Thyroid gland (tissue), 4 donors: ENCODE measurements at regions not wholly inside any gene's neighbourhood (a gene's known extent, or its start where the extent isn't known, plus 50 kb on each side); places are given as distances from the start of the nearest gene placed in this dataset.

Experiments used
- DNase-seq, 2 donors: peaks; one replicate each; pipeline ENCODE4 v3.0.0-alpha.2; 2019
- H3K27ac ChIP-seq, 3 donors: fragments of 200-600 bp; sonication (generic); 1 replicate in 2 of 3; 2 replicates in 1 of 3; pipeline ENCODE4 v1.5.1; 2016 to 2019; ENCODE audit warnings: mild to moderate bottlenecking in 1 of 3, moderate library complexity in 1 of 3
- H3K27me3 ChIP-seq: fragments of 200-600 bp; sonication (generic); one replicate; pipeline ENCODE4 v1.5.1; 2019
- H3K36me3 ChIP-seq, 2 donors: fragments of 200-600 bp; sonication (generic); one replicate each; pipeline ENCODE4 v1.5.1; 2016 to 2019
- H3K4me1 ChIP-seq, 2 donors: fragments of 200-600 bp; sonication (generic); one replicate each; pipeline ENCODE4 v1.5.1; 2017 to 2019
- H3K4me3 ChIP-seq, 3 donors: fragments of 200-600 bp; sonication (generic); replicated peaks in 1 of 3; 1 replicate in 2 of 3; 2 replicates in 1 of 3; pipeline ENCODE4 v1.5.1; 2016; ENCODE audit warnings: mild to moderate bottlenecking in 1 of 3
- H3K9me3 ChIP-seq: fragments of 200-600 bp; sonication (generic); one replicate; pipeline ENCODE4 v1.5.1; 2017
- CTCF ChIP-seq, 6 experiments: fragments of 200-600 bp in 3 of 6; fragments of 450-650 bp in 3 of 6; sonication (generic) in 3 of 6; IDR thresholded peaks; one replicate each; pipeline ENCODE4 v1.5.1; 2016 to 2019; ENCODE audit warnings: antibody characterized with exemption in 6 of 6, mild to moderate bottlenecking in 2 of 6, inconsistent platforms in 1 of 6, moderate library complexity in 1 of 6
- POLR2A ChIP-seq, 2 donors: fragments of 450-650 bp; IDR thresholded peaks; one replicate each; pipeline ENCODE4 v1.6.1; 2017; ENCODE audit warnings: antibody characterized with exemption in 2 of 2, mild to moderate bottlenecking in 2 of 2, moderate library complexity in 1 of 2
- WGBS, 2 donors: methylation state at CpG; one replicate each; pipeline ENCODE4 v1.1.5; 2017; 5-methylcytosine and 5-hydroxymethylcytosine counted together
- intact Hi-C: fragments of 100-400 bp; cut with DNase I; formaldehyde crosslinking; loops from one replicate; pipeline ENCODE4 v1.15.1; 2023

GRCh38 chr17:15883617-15884111, 61.3 kb upstream of the ADORA2B start:
- 89 to 92% methylated on average over 8 of the region's 8 CpGs for WGBS, 2 donors
- no peak overlapping the region for H3K27ac ChIP-seq

GRCh38 chr17:15884731-15885130, 60.2 kb upstream of the ADORA2B start:
- intact Hi-C loops: no loop called here
- TF ChIP-seq POLR2A (IDR thresholded peaks at IDR 0.05) (no peak), CTCF (IDR thresholded peaks at IDR 0.05) (no peak)
- WGBS, 2 donors: 90 to 92% methylated on average over 4 of the region's 4 CpGs

More at GRCh38 chr17:15883617-15884111, 61.3 kb upstream of the ADORA2B start:
- Histone ChIP-seq H3K9me3 (no peaks in the 10 kb centered on the region), H3K4me3 (no peak overlapping the region), H3K27me3 (no peaks in the 10 kb centered on the region), H3K4me1 (no peaks in the 10 kb centered on the region), H3K36me3 (no peaks in the 10 kb centered on the region)
- DNase-seq: no peak
- intact Hi-C loops: no loop called here
- no peak for TF ChIP-seq POLR2A (IDR thresholded peaks at IDR 0.05)
- TF ChIP-seq CTCF (IDR thresholded peaks at IDR 0.05): no peak

GRCh38 chr17:15885770-15886169, 59.2 kb upstream of the ADORA2B start:
- intact Hi-C loops: no loop called here
- 88 to 92% methylated on average over 2 of the region's 2 CpGs for WGBS, 2 donors
- Histone ChIP-seq H3K27me3 (no peaks in the 10 kb centered on the region), H3K27ac (no peak overlapping the region), H3K9me3 (no peaks in the 10 kb centered on the region), H3K4me3 (no peak overlapping the region), H3K36me3 (no peaks in the 10 kb centered on the region), H3K4me1 (no peaks in the 10 kb centered on the region)
- TF ChIP-seq POLR2A (IDR thresholded peaks at IDR 0.05) (no peak), CTCF (IDR thresholded peaks at IDR 0.05) (no peak)
- no peak for DNase-seq

More at GRCh38 chr17:15884731-15885130, 60.2 kb upstream of the ADORA2B start:
- H3K27ac ChIP-seq: no peak overlapping the region
- no peaks in the 10 kb centered on the region for H3K4me1 ChIP-seq
- DNase-seq: no peak
- no peaks in the 10 kb centered on the region for H3K36me3 ChIP-seq
- no peaks in the 10 kb centered on the region for H3K27me3 ChIP-seq
- H3K9me3 ChIP-seq: no peaks in the 10 kb centered on the region
- no peak overlapping the region for H3K4me3 ChIP-seq

DNA sequence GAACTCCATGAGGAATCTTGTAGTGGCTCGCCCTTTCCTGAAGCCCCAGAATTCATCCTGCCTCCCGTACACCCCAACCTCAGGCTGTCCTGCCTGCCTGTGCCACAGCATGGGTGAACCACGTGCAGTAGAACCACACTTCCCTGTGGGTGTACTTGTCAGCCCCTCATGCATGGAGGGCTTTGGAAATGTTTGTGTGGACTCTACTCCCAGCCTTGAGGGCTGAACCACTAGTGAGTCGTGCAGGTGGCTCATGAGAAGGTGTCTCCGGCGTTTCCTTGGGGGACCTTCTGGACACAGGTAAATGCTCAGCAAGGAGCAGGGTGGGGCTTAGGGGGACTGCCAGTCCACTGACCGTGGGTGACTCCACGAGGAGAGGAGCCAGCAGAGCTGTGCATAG, 58.7 kb upstream of the ADORA2B start:
- no peak overlapping the region for H3K27ac ChIP-seq
- H3K36me3 ChIP-seq: no peaks in the 10 kb centered on the region
- H3K4me3 ChIP-seq: no peak overlapping the region
- H3K4me1 ChIP-seq: no peaks in the 10 kb centered on the region
- intact Hi-C loops: no loop called here
- H3K27me3 ChIP-seq: no peaks in the 10 kb centered on the region
- H3K9me3 ChIP-seq: no peaks in the 10 kb centered on the region
- 66 to 70% methylated on average over 7 of the region's 8 CpGs for WGBS, 2 donors
- TF ChIP-seq POLR2A (IDR thresholded peaks at IDR 0.05) (no peak), CTCF (IDR thresholded peaks at IDR 0.05) (no peak)
- no peak for DNase-seq

DNA sequence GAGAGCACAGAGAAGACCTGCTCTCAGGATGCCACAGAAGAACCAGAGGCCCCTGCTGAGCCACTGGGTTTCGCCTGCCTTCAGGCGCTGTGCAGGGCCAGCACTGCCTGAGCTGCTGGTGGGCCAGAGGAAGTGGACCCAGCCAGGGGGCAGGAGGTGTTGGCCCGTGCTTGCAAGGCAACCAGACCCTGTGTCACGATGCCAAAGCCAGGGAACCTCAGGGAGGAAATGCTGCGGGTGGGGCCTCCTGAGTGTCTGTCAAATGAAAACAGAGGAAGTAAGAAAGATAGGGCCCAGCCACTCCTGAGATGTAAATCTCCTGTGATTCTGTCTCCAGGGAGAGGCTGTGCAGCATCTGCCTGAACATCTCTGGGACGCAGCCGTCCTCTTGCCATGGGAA, 58.1 kb upstream of the ADORA2B start:
- no peaks in the 10 kb centered on the region for H3K36me3 ChIP-seq
- no peaks in the 10 kb centered on the region for H3K27me3 ChIP-seq
- H3K27ac ChIP-seq: no peak overlapping the region
- intact Hi-C loops: no loop called here
- TF ChIP-seq CTCF (IDR thresholded peaks at IDR 0.05): no peak
- TF ChIP-seq POLR2A (IDR thresholded peaks at IDR 0.05): no peak
- no peak for DNase-seq
- H3K4me3 ChIP-seq: no peak overlapping the region
- H3K4me1 ChIP-seq: no peaks in the 10 kb centered on the region
- WGBS, 2 donors: 65 to 68% methylated on average over 4 to 5 of the region's 7 CpGs
- no peaks in the 10 kb centered on the region for H3K9me3 ChIP-seq
